GM12878 (cell line): ENCODE measurements at regions not wholly inside any gene's neighbourhood (a gene's known extent, or its start where the extent isn't known, plus 50 kb on each side); places are given as distances from the start of the nearest gene placed in this dataset.
"Not testable (repeated sequence)": the region's sequence is repeated elsewhere in the genome, so short reads cannot be mapped to it uniquely, and the experiment has no call there.

ENCODE experiments used
- SPI1 ChIP-seq: IDR thresholded peaks from 2 replicates; pipeline ENCODE4 v1.6.1; 2011; ENCODE audit warnings: low read depth, mild to moderate bottlenecking, low read length, moderate library complexity, borderline replicate concordance; ENCODE audit not compliant: insufficient read depth
- ZNF274 ChIP-seq: IDR thresholded peaks from one replicate; pipeline ENCODE4 v1.8.0; 2011; ENCODE audit not compliant: insufficient read length, insufficient read depth
- TF ChIP-seq, protein P1 (sequence below), 3 experiments: IDR thresholded peaks in 2 of 3; conservative IDR thresholded peaks in 1 of 3; 2 replicates each; pipeline ENCODE4 v1.5.1; 2011; ENCODE audit warnings: low read depth in 3 of 3, low read length in 3 of 3, mild to moderate bottlenecking in 3 of 3, control low read depth in 2 of 3, moderate library complexity in 2 of 3, inconsistent platforms in 1 of 3, mixed read lengths in 1 of 3; ENCODE audit not compliant: control insufficient read depth in 2 of 3, insufficient read depth in 1 of 3; ENCODE audit errors: extremely low read depth in 1 of 3

DNA sequence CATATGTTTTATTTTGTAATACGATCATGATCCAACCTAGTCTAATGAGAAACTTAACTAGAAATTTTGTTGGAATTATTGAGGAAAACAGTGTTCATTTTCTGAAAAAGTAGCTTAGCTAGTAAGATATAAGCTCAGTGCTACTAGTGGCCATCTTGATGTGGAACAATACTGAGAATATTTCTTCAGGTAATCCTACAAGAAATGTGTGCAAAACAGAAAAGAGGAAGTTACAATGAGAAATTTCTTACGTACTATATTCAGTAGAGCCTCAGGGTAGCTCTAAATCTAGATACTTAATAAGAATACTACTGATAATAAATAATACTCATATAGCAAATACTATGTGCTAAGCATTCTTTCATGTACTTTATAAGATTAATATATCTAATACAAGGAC, 114.8 kb downstream of the SYT15B start:
- not testable (repeated sequence) for TF ChIP-seq ZNF274, SPI1
- TF ChIP-seq, protein P1, sequence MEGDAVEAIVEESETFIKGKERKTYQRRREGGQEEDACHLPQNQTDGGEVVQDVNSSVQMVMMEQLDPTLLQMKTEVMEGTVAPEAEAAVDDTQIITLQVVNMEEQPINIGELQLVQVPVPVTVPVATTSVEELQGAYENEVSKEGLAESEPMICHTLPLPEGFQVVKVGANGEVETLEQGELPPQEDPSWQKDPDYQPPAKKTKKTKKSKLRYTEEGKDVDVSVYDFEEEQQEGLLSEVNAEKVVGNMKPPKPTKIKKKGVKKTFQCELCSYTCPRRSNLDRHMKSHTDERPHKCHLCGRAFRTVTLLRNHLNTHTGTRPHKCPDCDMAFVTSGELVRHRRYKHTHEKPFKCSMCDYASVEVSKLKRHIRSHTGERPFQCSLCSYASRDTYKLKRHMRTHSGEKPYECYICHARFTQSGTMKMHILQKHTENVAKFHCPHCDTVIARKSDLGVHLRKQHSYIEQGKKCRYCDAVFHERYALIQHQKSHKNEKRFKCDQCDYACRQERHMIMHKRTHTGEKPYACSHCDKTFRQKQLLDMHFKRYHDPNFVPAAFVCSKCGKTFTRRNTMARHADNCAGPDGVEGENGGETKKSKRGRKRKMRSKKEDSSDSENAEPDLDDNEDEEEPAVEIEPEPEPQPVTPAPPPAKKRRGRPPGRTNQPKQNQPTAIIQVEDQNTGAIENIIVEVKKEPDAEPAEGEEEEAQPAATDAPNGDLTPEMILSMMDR (IDR thresholded peaks at IDR 0.05 in 2 of 3, conservative IDR thresholded peaks at IDR 0.05 in 1 of 3; ENCODE audit: control insufficient read depth in 2 of 3, extremely low read depth in 1 of 3, insufficient read depth in 1 of 3, low read depth in 3 of 3, low read length in 3 of 3) = not testable (repeated sequence)
